ENCODE measurements at regions not wholly inside any gene's neighbourhood (a gene's known extent, or its start where the extent isn't known, plus 50 kb on each side); places are given as distances from the start of the nearest gene placed in this dataset.

DNA sequence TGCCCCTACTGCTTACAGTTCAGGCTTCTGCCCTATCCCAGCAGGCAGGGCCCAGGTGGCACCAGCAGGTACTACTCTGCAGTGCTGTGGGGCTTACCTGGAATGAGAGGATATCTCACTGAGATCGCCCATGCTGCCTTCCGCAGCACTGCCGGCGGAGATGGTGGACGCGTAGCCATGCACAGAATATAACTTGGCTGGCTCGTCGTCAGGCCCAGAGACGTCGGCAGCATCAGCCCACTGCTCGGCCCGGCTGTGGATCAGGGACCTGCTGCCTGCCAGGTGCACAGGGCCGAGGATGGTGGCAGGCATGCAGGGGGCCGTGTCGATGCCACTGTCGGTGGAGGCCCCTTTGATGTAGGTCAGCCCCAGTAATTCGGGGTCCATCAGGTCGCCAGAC is 190.9 kb downstream of the SIPA1L2 start:
- H3K9me1 ChIP-seq (ENCODE audit: control insufficient read depth, extremely low read depth, insufficient read depth, low read length), result no peaks in the 10 kb centered on the region
- no peaks in the 10 kb centered on the region for H3K27me3 ChIP-seq (ENCODE audit: control insufficient read depth, extremely low read depth, insufficient read depth, low read length)
- H3K4me1 ChIP-seq (ENCODE audit: control insufficient read depth, extremely low read depth, insufficient read depth, low read length), result no peaks in the 10 kb centered on the region
- FAIRE-seq (no peak), DNase-seq (ENCODE audit: low read depth, low spot score) (no peak)
- no peak overlapping the region for H3K4me3 ChIP-seq (ENCODE audit: control insufficient read depth in 2 of 3, extremely low read depth in 1 of 3, insufficient read depth in 2 of 3, low read depth in 1 of 3, low read length in 3 of 3)
- H3K79me2 ChIP-seq (ENCODE audit: control insufficient read depth, insufficient read depth, low read length), result no peaks in the 10 kb centered on the region
- no peaks in the 10 kb centered on the region for H3K9me3 ChIP-seq (ENCODE audit: control insufficient read depth, low read depth, low read length)
- TF ChIP-seq EZH2 (IDR thresholded peaks at IDR 0.05; ENCODE audit: low read length), result no peak
- TF ChIP-seq, protein P1, sequence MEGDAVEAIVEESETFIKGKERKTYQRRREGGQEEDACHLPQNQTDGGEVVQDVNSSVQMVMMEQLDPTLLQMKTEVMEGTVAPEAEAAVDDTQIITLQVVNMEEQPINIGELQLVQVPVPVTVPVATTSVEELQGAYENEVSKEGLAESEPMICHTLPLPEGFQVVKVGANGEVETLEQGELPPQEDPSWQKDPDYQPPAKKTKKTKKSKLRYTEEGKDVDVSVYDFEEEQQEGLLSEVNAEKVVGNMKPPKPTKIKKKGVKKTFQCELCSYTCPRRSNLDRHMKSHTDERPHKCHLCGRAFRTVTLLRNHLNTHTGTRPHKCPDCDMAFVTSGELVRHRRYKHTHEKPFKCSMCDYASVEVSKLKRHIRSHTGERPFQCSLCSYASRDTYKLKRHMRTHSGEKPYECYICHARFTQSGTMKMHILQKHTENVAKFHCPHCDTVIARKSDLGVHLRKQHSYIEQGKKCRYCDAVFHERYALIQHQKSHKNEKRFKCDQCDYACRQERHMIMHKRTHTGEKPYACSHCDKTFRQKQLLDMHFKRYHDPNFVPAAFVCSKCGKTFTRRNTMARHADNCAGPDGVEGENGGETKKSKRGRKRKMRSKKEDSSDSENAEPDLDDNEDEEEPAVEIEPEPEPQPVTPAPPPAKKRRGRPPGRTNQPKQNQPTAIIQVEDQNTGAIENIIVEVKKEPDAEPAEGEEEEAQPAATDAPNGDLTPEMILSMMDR (optimal IDR thresholded peaks at IDR 0.05 in 1 of 3, IDR thresholded peaks at IDR 0.05 in 1 of 3, conservative IDR thresholded peaks at IDR 0.05 in 1 of 3; ENCODE audit: extremely low read depth in 1 of 3, insufficient read depth in 2 of 3, low read length in 3 of 3), result no peak
- no peaks in the 10 kb centered on the region for H3K36me3 ChIP-seq (ENCODE audit: control insufficient read depth in 2 of 2, extremely low read depth in 1 of 2, insufficient read depth in 2 of 2, low read length in 2 of 2)
- H3K4me2 ChIP-seq (ENCODE audit: control insufficient read depth, extremely low read depth, insufficient read depth, low read depth, low read length), result no peak overlapping the region
- no peak overlapping the region for H3K27ac ChIP-seq (ENCODE audit: control insufficient read depth, insufficient read depth, low read length)
- H2AFZ ChIP-seq (ENCODE audit: control insufficient read depth, low read length), result no peak overlapping the region
- dilution Hi-C loops (cut with MboI; ENCODE audit: extremely low pct_ligation_motif_present, low sequenced_read_pairs), result no loop called here
- H4K20me1 ChIP-seq (ENCODE audit: control insufficient read depth, extremely low read depth, insufficient read depth, low read length), result no peaks in the 10 kb centered on the region
- H3K9ac ChIP-seq (ENCODE audit: control insufficient read depth, extremely low read depth, insufficient read depth, low read length), result no peak overlapping the region

DNA sequence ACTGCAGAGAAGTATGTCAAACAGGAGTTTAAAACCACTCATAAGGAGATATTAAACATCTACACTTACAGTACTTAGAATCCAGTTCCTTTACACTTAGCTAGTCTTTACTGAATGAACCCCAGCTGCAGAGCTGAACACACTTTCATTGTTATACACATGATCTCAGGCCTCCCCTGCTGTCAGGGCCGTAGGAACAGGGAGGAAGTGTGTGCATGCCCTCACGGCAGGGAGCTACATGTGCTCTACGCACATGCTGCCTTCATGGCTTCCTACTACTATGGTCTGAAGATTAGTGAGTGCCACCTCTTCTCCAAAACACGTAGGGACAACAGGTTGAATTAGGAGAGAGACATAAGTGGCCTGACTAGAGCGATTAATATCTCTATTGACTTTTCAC is 191.5 kb downstream of the SIPA1L2 start:
- FAIRE-seq, result no peak
- DNase-seq (ENCODE audit: low read depth, low spot score), result no peak
- H3K27me3 ChIP-seq (ENCODE audit: control insufficient read depth, extremely low read depth, insufficient read depth, low read length), result no peaks in the 10 kb centered on the region
- no peak overlapping the region for H3K9ac ChIP-seq (ENCODE audit: control insufficient read depth, extremely low read depth, insufficient read depth, low read length)
- no peaks in the 10 kb centered on the region for H3K79me2 ChIP-seq (ENCODE audit: control insufficient read depth, insufficient read depth, low read length)
- no peak for TF ChIP-seq EZH2 (IDR thresholded peaks at IDR 0.05; ENCODE audit: low read length)
- TF ChIP-seq, protein P1 (optimal IDR thresholded peaks at IDR 0.05 in 1 of 3, IDR thresholded peaks at IDR 0.05 in 1 of 3, conservative IDR thresholded peaks at IDR 0.05 in 1 of 3; ENCODE audit: extremely low read depth in 1 of 3, insufficient read depth in 2 of 3, low read length in 3 of 3), result no peak
- H3K4me2 ChIP-seq (ENCODE audit: control insufficient read depth, extremely low read depth, insufficient read depth, low read depth, low read length), result no peak overlapping the region
- H3K9me1 ChIP-seq (ENCODE audit: control insufficient read depth, extremely low read depth, insufficient read depth, low read length), result no peaks in the 10 kb centered on the region
- dilution Hi-C loops (cut with MboI; ENCODE audit: extremely low pct_ligation_motif_present, low sequenced_read_pairs), result no loop called here
- no peak overlapping the region for H3K4me3 ChIP-seq (ENCODE audit: control insufficient read depth in 2 of 3, extremely low read depth in 1 of 3, insufficient read depth in 2 of 3, low read depth in 1 of 3, low read length in 3 of 3)
- H3K27ac ChIP-seq (ENCODE audit: control insufficient read depth, insufficient read depth, low read length), result no peak overlapping the region
- H3K9me3 ChIP-seq (ENCODE audit: control insufficient read depth, low read depth, low read length), result no peaks in the 10 kb centered on the region
- no peaks in the 10 kb centered on the region for H3K4me1 ChIP-seq (ENCODE audit: control insufficient read depth, extremely low read depth, insufficient read depth, low read length)
- H3K36me3 ChIP-seq (ENCODE audit: control insufficient read depth in 2 of 2, extremely low read depth in 1 of 2, insufficient read depth in 2 of 2, low read length in 2 of 2), result no peaks in the 10 kb centered on the region
- H4K20me1 ChIP-seq (ENCODE audit: control insufficient read depth, extremely low read depth, insufficient read depth, low read length), result no peaks in the 10 kb centered on the region
- H2AFZ ChIP-seq (ENCODE audit: control insufficient read depth, low read length), result no peak overlapping the region

Data from keratinocyte (primary cell).